ENCODE measurements at regions not wholly inside any gene's neighbourhood (a gene's known extent, or its start where the extent isn't known, plus 50 kb on each side); places are given as distances from the start of the nearest gene placed in this dataset.

GRCh38 chr3:189119950-189120349 lies 51.8 kb upstream of the TPRG1 start:
- no peaks in the 10 kb centered on the region for H3K27me3 ChIP-seq
- H3K9me3 ChIP-seq = peaks cover 0 to 8% (median 4%) of the 10 kb centered on the region in 4 donors
- peaks cover 10 to 30% (median 20%) of the 10 kb centered on the region in 4 donors for H3K4me1 ChIP-seq
- no peak overlapping the region for H3K27ac ChIP-seq
- no peaks in the 10 kb centered on the region for H3K36me3 ChIP-seq
- no peak for DNase-seq
- TF ChIP-seq EP300 (IDR thresholded peaks at IDR 0.05) (no peak), POLR2A (IDR thresholded peaks at IDR 0.05) (no peak), POLR2AphosphoS5 (IDR thresholded peaks at IDR 0.05) (no peak)
- TF ChIP-seq, protein P1, sequence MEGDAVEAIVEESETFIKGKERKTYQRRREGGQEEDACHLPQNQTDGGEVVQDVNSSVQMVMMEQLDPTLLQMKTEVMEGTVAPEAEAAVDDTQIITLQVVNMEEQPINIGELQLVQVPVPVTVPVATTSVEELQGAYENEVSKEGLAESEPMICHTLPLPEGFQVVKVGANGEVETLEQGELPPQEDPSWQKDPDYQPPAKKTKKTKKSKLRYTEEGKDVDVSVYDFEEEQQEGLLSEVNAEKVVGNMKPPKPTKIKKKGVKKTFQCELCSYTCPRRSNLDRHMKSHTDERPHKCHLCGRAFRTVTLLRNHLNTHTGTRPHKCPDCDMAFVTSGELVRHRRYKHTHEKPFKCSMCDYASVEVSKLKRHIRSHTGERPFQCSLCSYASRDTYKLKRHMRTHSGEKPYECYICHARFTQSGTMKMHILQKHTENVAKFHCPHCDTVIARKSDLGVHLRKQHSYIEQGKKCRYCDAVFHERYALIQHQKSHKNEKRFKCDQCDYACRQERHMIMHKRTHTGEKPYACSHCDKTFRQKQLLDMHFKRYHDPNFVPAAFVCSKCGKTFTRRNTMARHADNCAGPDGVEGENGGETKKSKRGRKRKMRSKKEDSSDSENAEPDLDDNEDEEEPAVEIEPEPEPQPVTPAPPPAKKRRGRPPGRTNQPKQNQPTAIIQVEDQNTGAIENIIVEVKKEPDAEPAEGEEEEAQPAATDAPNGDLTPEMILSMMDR (IDR thresholded peaks at IDR 0.05) = no peak
- WGBS, 5 donors = 86 to 91% (median 88%) methylated on average over 3 of the region's 3 CpGs
- intact Hi-C loops (cut with DNase I; ENCODE audit: low total_unique reads) = no loop called here
- H3K4me3 ChIP-seq = no peak overlapping the region

- Histone ChIP-seq H3K27ac (peak overlapping the region in 4 of 5 donors; percentile 16 to 65 (median 61)), H3K9me3 (peaks cover 0 to 8% (median 4%) of the 10 kb centered on the region in 4 donors), H3K4me3 (no peak overlapping the region), H3K36me3 (no peaks in the 10 kb centered on the region), H3K27me3 (no peaks in the 10 kb centered on the region), H3K4me1 (peaks cover 10 to 33% (median 22%) of the 10 kb centered on the region in 4 donors)
- WGBS, 5 donors = 61 to 92% (median 75%) methylated on average over 2 of the region's 2 CpGs
- TF ChIP-seq POLR2AphosphoS5 (IDR thresholded peaks at IDR 0.05) (no peak), POLR2A (IDR thresholded peaks at IDR 0.05) (no peak), EP300 (IDR thresholded peaks at IDR 0.05) (no peak)
- TF ChIP-seq, protein P1 (IDR thresholded peaks at IDR 0.05) = no peak
- intact Hi-C loops (cut with DNase I; ENCODE audit: low total_unique reads) = no loop called here
- no peak for DNase-seq
Measured at GRCh38 chr3:189121092-189121491, 50.7 kb upstream of the TPRG1 start.
